Brain microvascular endothelial cell (primary cell): ENCODE measurements at regions not wholly inside any gene's neighbourhood (a gene's known extent, or its start where the extent isn't known, plus 50 kb on each side); places are given as distances from the start of the nearest gene placed in this dataset.

Experiments used
- DNase-seq: peaks from one replicate; pipeline ENCODE4 v3.0.0-alpha.2; 2020
- H3K27ac ChIP-seq: fragments of 250-450 bp; sonication (Bioruptor Pico); 2 replicates; pipeline ENCODE4 v1.5.1; 2020; ENCODE audit warnings: mild to moderate bottlenecking, moderate library complexity
- H3K27me3 ChIP-seq: fragments of 250-450 bp; sonication (Bioruptor Pico); replicated peaks from 2 replicates; pipeline ENCODE4 v1.5.1; 2020; ENCODE audit warnings: mild to moderate bottlenecking
- H3K36me3 ChIP-seq: fragments of 250-450 bp; sonication (Bioruptor Pico); replicated peaks from 2 replicates; pipeline ENCODE4 v1.5.1; 2020; ENCODE audit warnings: mild to moderate bottlenecking
- H3K4me3 ChIP-seq: 2 replicates; pipeline ENCODE4 v1.5.1; 2011; ENCODE audit warnings: low read depth, mild to moderate bottlenecking, control low read depth, low read length, moderate library complexity
- CTCF ChIP-seq: IDR thresholded peaks from 2 replicates; pipeline ENCODE4 v1.5.1; 2011; ENCODE audit warnings: low read depth, mild to moderate bottlenecking, moderate library complexity, low read length, control low read depth, inconsistent platforms; ENCODE audit errors: missing control alignments
- in situ Hi-C: cut with HindIII; loops from 2 replicates; pipeline ENCODE4 v1.10.0; 2017; ENCODE audit warnings: low sequenced_read_pairs, low pct_ligation_motif_present

GRCh38 chr6:20350215-20350614 lies 51.5 kb upstream of the E2F3 start:
- Histone ChIP-seq H3K4me3 (no peak overlapping the region), H3K36me3 (no peaks in the 10 kb centered on the region), H3K27ac (no peak overlapping the region), H3K27me3 (no peaks in the 10 kb centered on the region)
- in situ Hi-C loops = no loop called here
- no peak for TF ChIP-seq CTCF
- peak; percentile 3 for DNase-seq

GRCh38 chr6:20351534-20351933 lies 50.1 kb upstream of the E2F3 start:
- no peaks in the 10 kb centered on the region for H3K36me3 ChIP-seq
- H3K4me3 ChIP-seq = no peak overlapping the region
- no peak for TF ChIP-seq CTCF
- no peaks in the 10 kb centered on the region for H3K27me3 ChIP-seq
- in situ Hi-C loops = no loop called here
- no peak overlapping the region for H3K27ac ChIP-seq
- DNase-seq = no peak
